HG02623 (cell line): ENCODE measurements at regions not wholly inside any gene's neighbourhood (a gene's known extent, or its start where the extent isn't known, plus 50 kb on each side); places are given as distances from the start of the nearest gene placed in this dataset.

Experiments used
- ATAC-seq: cut with Tn5 transposase; IDR thresholded peaks from one replicate; pipeline ENCODE4 v1.9.1; 2021; ENCODE audit warnings: moderate library complexity; ENCODE audit not compliant: unreplicated experiment

GRCh38 chr12:43123461-43123860, 428.5 kb downstream of the ADAMTS20 start:
- no peak for ATAC-seq

- no peak for ATAC-seq
Measured at GRCh38 chr12:43120150-43120549, 431.9 kb downstream of the ADAMTS20 start.

- ATAC-seq, result no peak
Measured at GRCh38 chr12:43118881-43119280, 433.1 kb downstream of the ADAMTS20 start.

GRCh38 chr12:43118234-43118633, 433.8 kb downstream of the ADAMTS20 start:
- no peak for ATAC-seq

- no peak for ATAC-seq
Measured at GRCh38 chr12:43117226-43117930, 434.6 kb downstream of the ADAMTS20 start.

GRCh38 chr12:43115441-43116160, 436.4 kb downstream of the ADAMTS20 start:
- no peak for ATAC-seq

- no peak for ATAC-seq
Measured at GRCh38 chr12:43114316-43114715, 437.7 kb downstream of the ADAMTS20 start.

- ATAC-seq, result no peak
Measured at GRCh38 chr12:43113616-43114015, 438.4 kb downstream of the ADAMTS20 start.

- ATAC-seq, result no peak
Measured at GRCh38 chr12:43113135-43113534, 438.9 kb downstream of the ADAMTS20 start.

GRCh38 chr12:43112101-43112920, 439.7 kb downstream of the ADAMTS20 start:
- ATAC-seq, result no peak

- no peak for ATAC-seq
Measured at GRCh38 chr12:43111608-43112007, 440.4 kb downstream of the ADAMTS20 start.

- ATAC-seq, result no peak
Measured at GRCh38 chr12:43109631-43110345, 442.2 kb downstream of the ADAMTS20 start.

- ATAC-seq, result no peak
Measured at GRCh38 chr12:43108656-43109055, 443.3 kb downstream of the ADAMTS20 start.

- no peak for ATAC-seq
Measured at GRCh38 chr12:43107026-43107775, 444.8 kb downstream of the ADAMTS20 start.

GRCh38 chr12:43106355-43106754, 445.6 kb downstream of the ADAMTS20 start:
- ATAC-seq, result no peak

GRCh38 chr12:43105426-43105981, 446.5 kb downstream of the ADAMTS20 start:
- no peak for ATAC-seq

GRCh38 chr12:43104494-43104893, 447.5 kb downstream of the ADAMTS20 start:
- no peak for ATAC-seq

GRCh38 chr12:43103866-43104265, 448.1 kb downstream of the ADAMTS20 start:
- no peak for ATAC-seq

GRCh38 chr12:43102546-43103264, 449.3 kb downstream of the ADAMTS20 start:
- no peak for ATAC-seq
